K562 (cell line): ENCODE measurements at regions not wholly inside any gene's neighbourhood (a gene's known extent, or its start where the extent isn't known, plus 50 kb on each side); places are given as distances from the start of the nearest gene placed in this dataset.

Experiments used
- ATAC-seq: fragments of 200-7000 bp; cut with Tn5 transposase; 3 replicates; pipeline ENCODE4 v1.9.1; 2020; ENCODE audit warnings: moderate library complexity
- BruUV-seq: library from RNA; stranded (reverse); fragments of 400-500 nt; replicated peaks from 2 replicates; lab custom pipeline; 2021; lab: Mats Ljungman, UMichigan
- CTCF ChIA-PET: fragments of 300-600 bp; formaldehyde crosslinking; extraction: SDS; loops from one replicate; lab custom pipeline; 2021; ENCODE audit warnings: low intra/inter-chr PET ratio; lab: Yijun Ruan, JAX
- POLR2A ChIA-PET: fragments of 300-600, 350-650 bp; sonication (Branson Sonifier 250); formaldehyde crosslinking; extraction: SDS; loops from one replicate; lab custom pipeline; 2021; ENCODE audit warnings: antibody characterized with exemption, inconsistent platforms; lab: Yijun Ruan, JAX
- DNase-seq, 4 experiments: peaks; one replicate each; pipeline versions ENCODE4 v3.0.0 to v3.0.0-alpha.2; 2011 to 2018; ENCODE audit warnings: low spot score in 3 of 4, mixed read lengths in 3 of 4; ENCODE audit errors: extremely low read depth in 1 of 4
- FAIRE-seq: peaks from 2 replicates; lab custom pipeline; 2011; peaks lifted over from hg19 to GRCh38; lab: Jason Lieb, UNC
- H2AFZ ChIP-seq: 2 replicates; pipeline ENCODE4 v1.6.0; 2011; ENCODE audit warnings: low read depth, low read length, control low read depth, inconsistent platforms
- H3K27ac ChIP-seq: fragments of 200-600 bp; 3 replicates; pipeline ENCODE4 v1.8.0; 2011; ENCODE audit warnings: low read depth, mild to moderate bottlenecking, control low read depth, inconsistent platforms, low read length, moderate library complexity, mixed read lengths; ENCODE audit errors: extremely low read depth
- H3K27me3 ChIP-seq, 2 experiments: fragments of 300-600 bp in 1 of 2; 2 replicates in 1 of 2; 3 replicates in 1 of 2; pipeline versions ENCODE4 v1.6.0 to v1.8.0; 2011; ENCODE audit warnings: inconsistent platforms in 2 of 2, low read length in 2 of 2, mild to moderate bottlenecking in 1 of 2, mixed read lengths in 1 of 2, moderate library complexity in 1 of 2; ENCODE audit not compliant: control insufficient read depth in 2 of 2, insufficient read depth in 2 of 2
- H3K36me3 ChIP-seq: fragments of 300-600 bp; 3 replicates; pipeline ENCODE4 v1.8.0; 2011; ENCODE audit warnings: mild to moderate bottlenecking, low read length, inconsistent platforms; ENCODE audit not compliant: control insufficient read depth, insufficient read depth
- H3K4me1 ChIP-seq, 2 experiments: fragments of 200-600 bp in 1 of 2; replicated peaks in 1 of 2; 2 replicates in 1 of 2; 3 replicates in 1 of 2; pipeline versions ENCODE4 v1.5.1 to v1.8.0; 2011; ENCODE audit warnings: inconsistent platforms in 2 of 2, low read length in 2 of 2, mild to moderate bottlenecking in 1 of 2, mixed read lengths in 1 of 2, moderate library complexity in 1 of 2; ENCODE audit not compliant: control insufficient read depth in 2 of 2, insufficient read depth in 2 of 2
- H3K4me2 ChIP-seq: 2 replicates; pipeline ENCODE4 v1.6.1; 2011; ENCODE audit warnings: low read length, control low read depth, inconsistent platforms, mixed read lengths; ENCODE audit not compliant: insufficient read depth
- H3K4me3 ChIP-seq: fragments of 200-600 bp; sonication (generic), shearing (Covaris generic); 2 replicates; pipeline ENCODE4 v1.5.1; 2016; ENCODE audit warnings: control low read depth, inconsistent platforms
- H3K79me2 ChIP-seq: fragments of 200-600 bp; 3 replicates; pipeline ENCODE4 v1.8.0; 2011; ENCODE audit warnings: low read length, inconsistent platforms; ENCODE audit not compliant: control insufficient read depth, insufficient read depth
- H3K9ac ChIP-seq, 2 experiments: 2 replicates each; pipeline versions ENCODE4 v1.6.0 to v1.6.1; 2011; ENCODE audit warnings: low read depth in 2 of 2, low read length in 2 of 2, control low read depth in 1 of 2, inconsistent platforms in 1 of 2, mild to moderate bottlenecking in 1 of 2, mixed read lengths in 1 of 2; ENCODE audit not compliant: insufficient read depth in 1 of 2
- H3K9me1 ChIP-seq: one replicate; pipeline ENCODE4 v1.6.0; 2011; ENCODE audit warnings: inconsistent platforms, mild to moderate bottlenecking, low read length, moderate library complexity; ENCODE audit not compliant: control insufficient read depth, insufficient read depth
- H3K9me3 ChIP-seq: replicated peaks from 2 replicates; pipeline ENCODE4 v1.5.1; 2011; ENCODE audit warnings: low read depth, low read length, inconsistent platforms; ENCODE audit not compliant: control insufficient read depth, insufficient read depth
- H4K20me1 ChIP-seq: replicated peaks from 2 replicates; pipeline ENCODE4 v1.6.1; 2011; ENCODE audit warnings: low read length, inconsistent platforms, mixed read lengths; ENCODE audit not compliant: control insufficient read depth, insufficient read depth
- BMI1 ChIP-seq: fragments of 150-350 bp; IDR thresholded peaks from 2 replicates; pipeline ENCODE4 v1.6.1; 2014; ENCODE audit warnings: low read length
- FOXP1 ChIP-seq: sonication (generic); formaldehyde crosslinking; IDR thresholded peaks from 2 replicates; pipeline ENCODE4 v1.8.0; 2022; ENCODE audit warnings: mild to moderate bottlenecking, missing genetic modification reagents
- HEY1 ChIP-seq: fragments of 250-450 bp; sonication (Bioruptor Pico); IDR thresholded peaks from 2 replicates; pipeline ENCODE4 v1.5.0; 2020; ENCODE audit warnings: mild to moderate bottlenecking, moderate library complexity, borderline replicate concordance
- KDM5B ChIP-seq: fragments of 200-600 bp; sonication (generic); IDR thresholded peaks from 2 replicates; pipeline ENCODE4 v1.6.1; 2012; ENCODE audit warnings: low read depth, mild to moderate bottlenecking, moderate library complexity, low read length, control low read depth, inconsistent platforms; ENCODE audit not compliant: insufficient replicate concordance
- SAFB ChIP-seq: fragments of 200-400 bp; formaldehyde crosslinking; IDR thresholded peaks from 2 replicates; pipeline ENCODE4 v1.6.1; 2017; ENCODE audit warnings: low read depth, low read length, borderline replicate concordance
- ZNF146 ChIP-seq: IDR thresholded peaks from one replicate; pipeline ENCODE4 v1.6.1; 2018; ENCODE audit warnings: missing compliant biosample characterization; ENCODE audit not compliant: unreplicated experiment
- WGBS: fragments of 100-300 bp; shearing (Covaris generic); methylation state at CpG from one replicate; pipeline ENCODE4 v1.1.6; 2016; ENCODE audit warnings: low coverage, mixed read lengths; ENCODE audit not compliant: insufficient coverage; ENCODE audit errors: missing lambda C conversion rate; 5-methylcytosine and 5-hydroxymethylcytosine counted together
- in situ Hi-C: fragments of 300-500 bp; cut with MboI; formaldehyde crosslinking; loops from 4 replicates; pipeline ENCODE4 v1.15.0; 2018; ENCODE audit warnings: inconsistent platforms, mixed read lengths
- intact Hi-C: fragments of 100-400 bp; cut with micrococcal nuclease; formaldehyde crosslinking; loops from 2 replicates; pipeline ENCODE4 v1.14.2; 2022
- TF ChIP-seq, protein P1 (sequence below): fragments of 450-650 bp; IDR thresholded peaks from 2 replicates; pipeline ENCODE4 v1.7.1; 2018; ENCODE audit warnings: mild to moderate bottlenecking, low read depth; ENCODE audit not compliant: partially characterized antibody

DNA sequence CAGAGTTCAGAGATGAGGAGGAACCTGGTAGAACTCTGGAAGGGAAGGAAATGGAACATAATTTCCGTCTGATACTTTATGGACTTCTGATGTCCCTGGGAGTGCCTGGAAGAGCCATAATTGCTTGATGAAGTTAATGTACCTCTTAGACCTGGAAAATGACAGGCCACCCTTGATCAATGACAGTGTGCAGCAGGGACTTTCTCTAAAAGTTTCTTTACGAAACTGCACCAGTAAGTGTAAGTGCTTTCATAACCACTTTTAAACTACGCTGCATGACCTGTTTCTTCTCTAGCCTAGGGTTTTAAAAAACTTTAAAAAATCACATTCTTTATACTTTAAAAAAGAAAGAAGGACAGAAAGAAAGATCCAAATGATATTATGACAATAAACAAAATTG lies 164.5 kb downstream of the LPIN1 start:
- TF ChIP-seq SAFB (no peak), BMI1 (no peak), HEY1 (no peak), KDM5B (no peak), FOXP1 (no peak), ZNF146 (CRISPR knock-in tag) (no peak)
- TF ChIP-seq, protein P1, sequence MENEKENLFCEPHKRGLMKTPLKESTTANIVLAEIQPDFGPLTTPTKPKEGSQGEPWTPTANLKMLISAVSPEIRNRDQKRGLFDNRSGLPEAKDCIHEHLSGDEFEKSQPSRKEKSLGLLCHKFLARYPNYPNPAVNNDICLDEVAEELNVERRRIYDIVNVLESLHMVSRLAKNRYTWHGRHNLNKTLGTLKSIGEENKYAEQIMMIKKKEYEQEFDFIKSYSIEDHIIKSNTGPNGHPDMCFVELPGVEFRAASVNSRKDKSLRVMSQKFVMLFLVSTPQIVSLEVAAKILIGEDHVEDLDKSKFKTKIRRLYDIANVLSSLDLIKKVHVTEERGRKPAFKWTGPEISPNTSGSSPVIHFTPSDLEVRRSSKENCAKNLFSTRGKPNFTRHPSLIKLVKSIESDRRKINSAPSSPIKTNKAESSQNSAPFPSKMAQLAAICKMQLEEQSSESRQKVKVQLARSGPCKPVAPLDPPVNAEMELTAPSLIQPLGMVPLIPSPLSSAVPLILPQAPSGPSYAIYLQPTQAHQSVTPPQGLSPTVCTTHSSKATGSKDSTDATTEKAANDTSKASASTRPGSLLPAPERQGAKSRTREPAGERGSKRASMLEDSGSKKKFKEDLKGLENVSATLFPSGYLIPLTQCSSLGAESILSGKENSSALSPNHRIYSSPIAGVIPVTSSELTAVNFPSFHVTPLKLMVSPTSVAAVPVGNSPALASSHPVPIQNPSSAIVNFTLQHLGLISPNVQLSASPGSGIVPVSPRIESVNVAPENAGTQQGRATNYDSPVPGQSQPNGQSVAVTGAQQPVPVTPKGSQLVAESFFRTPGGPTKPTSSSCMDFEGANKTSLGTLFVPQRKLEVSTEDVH: no peak
- in situ Hi-C loops: no loop called here
- Histone ChIP-seq H3K4me1 (peaks cover 0 to 5% of the 10 kb centered on the region in 2 experiments; a peak in 1 of 5 replicates), H4K20me1 (no peaks in the 10 kb centered on the region), H2AFZ (no peak overlapping the region), H3K4me3 (no peak overlapping the region), H3K9me3 (no peaks in the 10 kb centered on the region; the same call in 1 of the 2 replicates), H3K9me1 (no peaks in the 10 kb centered on the region), H3K4me2 (no peak overlapping the region), H3K27ac (no peak overlapping the region), H3K36me3 (no peaks in the 10 kb centered on the region), H3K79me2 (no peaks in the 10 kb centered on the region), H3K9ac (no peak overlapping the region), H3K27me3 (no peaks in the 10 kb centered on the region)
- no peak for FAIRE-seq
- no peak for DNase-seq
- 84% methylated on average over 3 of the region's 3 CpGs for WGBS
- ATAC-seq: no peak
- POLR2A ChIA-PET: no interaction called here
- CTCF ChIA-PET: no interaction called here
- intact Hi-C loops: no loop called here
- BruUV-seq: no TSS peak
